Caco-2 (cell line): ENCODE measurements at regions not wholly inside any gene's neighbourhood (a gene's known extent, or its start where the extent isn't known, plus 50 kb on each side); places are given as distances from the start of the nearest gene placed in this dataset.
A peak's percentile ranks its signal among the peaks of the same experiment; 100 is the strongest.

Experiments
- BruUV-seq: library from RNA; stranded (reverse); fragments of 400-500 nt; replicated peaks from 2 replicates; lab custom pipeline; 2021; lab: Mats Ljungman, UMichigan
- CTCF ChIA-PET: fragments of 300-600 bp; sonication (Branson Sonifier 250); formaldehyde crosslinking; loops from one replicate; lab custom pipeline; 2022; ENCODE audit warnings: antibody characterized with exemption; lab: Charles Lee
- POLR2A ChIA-PET: fragments of 300-600 bp; sonication (Branson Sonifier 250); formaldehyde crosslinking; loops from one replicate; lab custom pipeline; 2022; ENCODE audit warnings: antibody characterized with exemption; lab: Charles Lee
- DNase-seq, 2 experiments: peaks; one replicate each; pipeline versions ENCODE4 v3.0.0 to v3.0.0-alpha.2; 2020 to 2022
- H3K27me3 ChIP-seq: replicated peaks from 2 replicates; pipeline ENCODE4 v1.6.0; 2011; ENCODE audit warnings: low read length; ENCODE audit not compliant: control insufficient read depth, insufficient read depth
- H3K36me3 ChIP-seq: 2 replicates; pipeline ENCODE4 v1.5.1; 2011; ENCODE audit warnings: low read length; ENCODE audit not compliant: control insufficient read depth, insufficient read depth
- H3K4me1 ChIP-seq: fragments of 250-450 bp; sonication (Bioruptor Pico); 2 replicates; pipeline ENCODE4 v1.5.1; 2020; ENCODE audit warnings: mild to moderate bottlenecking
- H3K4me3 ChIP-seq: 2 replicates; pipeline ENCODE4 v1.5.1; 2011; ENCODE audit warnings: low read depth, mild to moderate bottlenecking, control low read depth, low read length
- H3K9me3 ChIP-seq: fragments of 250-450 bp; sonication (Bioruptor Pico); 2 replicates; pipeline ENCODE4 v1.5.1; 2020; ENCODE audit warnings: mild to moderate bottlenecking, moderate library complexity
- H3K27ac Mint-ChIP-seq: one replicate; pipeline ENCODE4 v1.8.0; 2022; ENCODE audit warnings: mixed read lengths; ENCODE audit not compliant: unreplicated experiment
- H3K27me3 Mint-ChIP-seq: one replicate; pipeline ENCODE4 v1.8.0; 2022; ENCODE audit warnings: mixed read lengths; ENCODE audit not compliant: insufficient read depth, unreplicated experiment
- H3K36me3 Mint-ChIP-seq: one replicate; pipeline ENCODE4 v1.8.0; 2022; ENCODE audit warnings: mild to moderate bottlenecking, mixed read lengths; ENCODE audit not compliant: insufficient read depth, unreplicated experiment
- H3K4me1 Mint-ChIP-seq: one replicate; pipeline ENCODE4 v1.8.0; 2022; ENCODE audit warnings: low read depth, mixed read lengths; ENCODE audit not compliant: unreplicated experiment
- H3K4me3 Mint-ChIP-seq: one replicate; pipeline ENCODE4 v1.8.0; 2022; ENCODE audit warnings: mild to moderate bottlenecking, moderate library complexity, mixed read lengths; ENCODE audit not compliant: unreplicated experiment
- H3K9me3 Mint-ChIP-seq: one replicate; pipeline ENCODE4 v1.8.0; 2022; ENCODE audit warnings: mixed read lengths; ENCODE audit not compliant: unreplicated experiment
- CTCF ChIP-seq, 2 experiments: fragments of 200-600 bp in 1 of 2; IDR thresholded peaks; 1 replicate in 1 of 2; 2 replicates in 1 of 2; pipeline versions ENCODE4 v1.5.1 to v1.8.0; 2011 to 2022; ENCODE audit warnings: antibody characterized with exemption in 1 of 2, control low read depth in 1 of 2, inconsistent platforms in 1 of 2, low read depth in 1 of 2, low read length in 1 of 2, mild to moderate bottlenecking in 1 of 2, moderate library complexity in 1 of 2; ENCODE audit not compliant: insufficient read depth in 1 of 2, severe bottlenecking in 1 of 2, unreplicated experiment in 1 of 2
- intact Hi-C: fragments of 100-400 bp; cut with micrococcal nuclease; formaldehyde crosslinking; loops from one replicate; pipeline ENCODE4 v1.10.0; 2022; ENCODE audit not compliant: unreplicated experiment

- intact Hi-C loops = loop anchor here (1.0 to 10.0 kb wide), 6 partner anchors 35 to 326 kb away; no protein-coding TSS in a partner anchor
- peaks cover 10% of the 10 kb centered on the region for H3K4me1 ChIP-seq
- BruUV-seq = TSS peak; percentile 92
- no peaks in the 10 kb centered on the region for H3K36me3 Mint-ChIP-seq
- peak overlapping the region; percentile 16 for H3K4me3 ChIP-seq
- H3K27ac Mint-ChIP-seq = peak overlapping the region; percentile 80
- H3K9me3 Mint-ChIP-seq = no peaks in the 10 kb centered on the region
- peak overlapping the region; percentile 72 for H3K4me3 Mint-ChIP-seq
- no peaks in the 10 kb centered on the region for H3K36me3 ChIP-seq
- TF ChIP-seq CTCF (IDR thresholded peaks at IDR 0.05; ENCODE audit: insufficient read depth in 1 of 2, low read depth in 1 of 2, low read length in 1 of 2, severe bottlenecking in 1 of 2, unreplicated experiment in 1 of 2) = no peak
- H3K9me3 ChIP-seq = no peaks in the 10 kb centered on the region
- CTCF ChIA-PET = interaction anchor here (0.7 to 2.0 kb wide), 2 partner anchors 38 to 160 kb away, joined by 3 to 7 read pairs; partner anchors contain the start of gene DAPK1
- H3K27me3 ChIP-seq = no peaks in the 10 kb centered on the region
- POLR2A ChIA-PET = no interaction called here
- DNase-seq = peak; percentile 24 to 58
- H3K27me3 Mint-ChIP-seq = no peaks in the 10 kb centered on the region
- peaks cover 8% of the 10 kb centered on the region for H3K4me1 Mint-ChIP-seq
Observed at GRCh38 chr9:87337335-87338087, 160.2 kb upstream of the DAPK1 start.

DNA sequence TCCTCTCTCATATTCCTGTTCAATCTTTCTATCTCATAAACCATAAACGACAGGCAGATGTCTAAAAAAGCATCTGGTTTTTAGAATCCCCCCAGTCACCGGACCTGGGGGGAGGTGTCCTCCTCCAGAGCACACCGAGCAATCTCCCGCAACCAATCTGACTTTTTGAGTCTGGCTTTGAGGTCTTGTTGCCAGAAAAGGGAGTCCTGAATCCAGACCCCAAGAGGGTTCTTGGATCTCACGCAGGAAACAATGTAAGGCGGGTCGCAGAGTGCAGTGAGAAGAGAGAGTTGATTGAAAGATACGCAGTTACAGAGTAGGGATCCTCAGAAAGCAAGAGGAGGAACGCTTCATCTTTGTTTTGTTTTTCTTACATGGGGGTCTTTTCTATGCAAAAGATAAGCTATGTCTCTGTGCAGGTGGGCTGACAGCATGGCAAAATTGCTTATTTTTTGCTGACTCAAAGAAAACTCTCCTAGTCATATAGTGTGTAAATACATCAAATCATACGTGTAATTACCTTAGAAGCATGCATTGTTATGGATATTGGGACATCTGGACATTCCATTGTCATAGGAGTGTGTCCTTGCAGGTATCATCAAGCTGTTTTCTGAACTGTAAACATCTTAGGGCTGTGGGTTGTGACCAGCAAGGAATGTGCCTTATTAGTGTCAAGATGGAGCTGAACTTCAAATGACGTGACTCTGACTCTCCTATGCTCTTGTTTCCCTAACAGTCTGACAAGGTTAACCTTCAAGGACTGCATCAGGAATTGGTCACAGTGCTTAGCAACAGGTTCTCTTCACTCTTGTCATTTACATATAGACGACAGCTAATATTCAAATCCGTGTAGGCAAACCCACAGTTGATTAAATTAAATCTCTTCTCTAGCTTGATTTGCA, 159.3 kb upstream of the DAPK1 start:
- DNase-seq = no peak
- no peak for TF ChIP-seq CTCF (IDR thresholded peaks at IDR 0.05; ENCODE audit: insufficient read depth in 1 of 2, low read depth in 1 of 2, low read length in 1 of 2, severe bottlenecking in 1 of 2, unreplicated experiment in 1 of 2)
- BruUV-seq = no TSS peak
- H3K4me3 ChIP-seq = no peak overlapping the region
- Mint-ChIP-seq H3K27me3 (no peaks in the 10 kb centered on the region), H3K4me3 (peak overlapping the region; percentile 72), H3K4me1 (peaks cover 8% of the 10 kb centered on the region), H3K27ac (peak overlapping the region; percentile 80), H3K9me3 (no peaks in the 10 kb centered on the region), H3K36me3 (no peaks in the 10 kb centered on the region)
- peaks cover 10% of the 10 kb centered on the region for H3K4me1 ChIP-seq
- intact Hi-C loops = loop anchor here (5.0 to 10.0 kb wide), 2 partner anchors 236 to 304 kb away; no protein-coding TSS in a partner anchor
- CTCF ChIA-PET = interaction anchor here (2.0 kb wide), 1 partner anchor 159 kb away, joined by 7 read pairs; the partner anchor contains the start of gene DAPK1
- H3K36me3 ChIP-seq = no peaks in the 10 kb centered on the region
- no peaks in the 10 kb centered on the region for H3K9me3 ChIP-seq
- H3K27me3 ChIP-seq = no peaks in the 10 kb centered on the region
- POLR2A ChIA-PET = no interaction called here

DNA sequence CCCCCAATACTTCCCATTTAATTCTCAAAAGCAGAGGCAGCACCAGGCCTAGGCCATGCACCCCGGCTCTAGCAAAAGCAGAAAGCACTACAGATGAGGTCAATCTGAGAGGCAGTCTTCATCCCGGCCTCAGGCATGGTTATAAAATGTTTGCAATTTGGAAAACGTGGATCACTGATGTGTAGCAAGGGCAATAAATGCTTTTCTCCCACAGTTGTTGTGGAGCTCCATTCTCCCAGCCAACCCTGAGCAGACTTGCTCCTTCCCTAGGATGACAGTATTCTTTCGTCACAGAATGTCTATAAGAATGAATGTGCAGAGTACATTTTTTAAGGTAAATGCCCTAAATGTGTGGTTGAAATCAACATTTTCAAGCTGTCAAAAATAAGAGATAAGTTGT, 157.3 kb upstream of the DAPK1 start:
- Mint-ChIP-seq H3K27me3 (no peaks in the 10 kb centered on the region), H3K4me1 (peaks cover 8% of the 10 kb centered on the region), H3K9me3 (no peaks in the 10 kb centered on the region), H3K4me3 (no peak overlapping the region), H3K27ac (no peak overlapping the region), H3K36me3 (no peaks in the 10 kb centered on the region)
- ChIA-PET CTCF (no interaction called here), POLR2A (no interaction called here)
- no TSS peak for BruUV-seq
- H3K36me3 ChIP-seq = no peaks in the 10 kb centered on the region
- H3K4me1 ChIP-seq = peaks cover 17% of the 10 kb centered on the region
- no peak for TF ChIP-seq CTCF (IDR thresholded peaks at IDR 0.05; ENCODE audit: insufficient read depth in 1 of 2, low read depth in 1 of 2, low read length in 1 of 2, severe bottlenecking in 1 of 2, unreplicated experiment in 1 of 2)
- intact Hi-C loops = no loop called here
- no peaks in the 10 kb centered on the region for H3K9me3 ChIP-seq
- no peak for DNase-seq
- H3K4me3 ChIP-seq = no peak overlapping the region
- no peaks in the 10 kb centered on the region for H3K27me3 ChIP-seq
